ENCODE measurements at regions not wholly inside any gene's neighbourhood (a gene's known extent, or its start where the extent isn't known, plus 50 kb on each side); places are given as distances from the start of the nearest gene placed in this dataset.

GRCh38 chr18:76572518-76573247, 77.6 kb upstream of the ZNF516 start:
- no peak for DNase-seq (ENCODE audit: low spot score)

DNA sequence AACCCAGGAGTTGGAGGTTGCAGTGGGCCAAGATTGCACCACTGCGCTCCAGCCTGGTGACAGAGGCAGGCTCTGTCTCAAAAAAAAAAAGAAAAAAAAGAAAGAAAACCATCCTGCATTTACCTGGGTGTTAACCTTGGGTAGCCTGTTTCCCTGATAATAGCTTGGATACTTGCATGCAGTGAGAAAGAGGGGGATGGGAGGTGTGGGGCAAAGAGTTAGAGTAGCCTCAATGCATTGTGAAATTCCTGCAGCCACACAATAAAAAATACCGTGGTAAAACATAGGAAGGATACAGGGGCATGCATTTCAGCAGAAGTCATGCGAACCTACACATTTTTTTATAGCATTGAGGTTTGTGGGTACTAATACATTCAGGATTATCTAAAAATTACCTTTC, 76.6 kb upstream of the ZNF516 start:
- DNase-seq (ENCODE audit: low spot score), result no peak

DNA sequence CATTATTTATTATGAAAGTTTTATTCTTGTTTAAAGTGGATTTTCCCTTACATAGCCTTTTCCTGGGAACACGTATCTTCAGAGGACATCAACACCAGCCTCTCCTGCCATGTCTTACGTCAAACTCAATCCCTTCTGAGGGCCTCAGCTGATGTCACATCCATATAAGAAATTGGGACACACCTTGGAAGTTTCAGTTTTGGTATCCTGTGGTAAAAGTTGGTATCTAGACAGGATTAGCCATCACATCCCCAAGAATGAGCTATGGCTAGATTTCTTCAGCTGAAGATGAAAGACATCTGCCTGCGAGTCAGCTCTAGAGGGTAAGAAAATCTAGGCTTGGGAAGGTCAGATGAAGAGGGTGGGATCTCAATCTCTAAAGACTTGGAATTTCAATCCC, 75.8 kb upstream of the ZNF516 start:
- no peak for DNase-seq (ENCODE audit: low spot score)

DNA sequence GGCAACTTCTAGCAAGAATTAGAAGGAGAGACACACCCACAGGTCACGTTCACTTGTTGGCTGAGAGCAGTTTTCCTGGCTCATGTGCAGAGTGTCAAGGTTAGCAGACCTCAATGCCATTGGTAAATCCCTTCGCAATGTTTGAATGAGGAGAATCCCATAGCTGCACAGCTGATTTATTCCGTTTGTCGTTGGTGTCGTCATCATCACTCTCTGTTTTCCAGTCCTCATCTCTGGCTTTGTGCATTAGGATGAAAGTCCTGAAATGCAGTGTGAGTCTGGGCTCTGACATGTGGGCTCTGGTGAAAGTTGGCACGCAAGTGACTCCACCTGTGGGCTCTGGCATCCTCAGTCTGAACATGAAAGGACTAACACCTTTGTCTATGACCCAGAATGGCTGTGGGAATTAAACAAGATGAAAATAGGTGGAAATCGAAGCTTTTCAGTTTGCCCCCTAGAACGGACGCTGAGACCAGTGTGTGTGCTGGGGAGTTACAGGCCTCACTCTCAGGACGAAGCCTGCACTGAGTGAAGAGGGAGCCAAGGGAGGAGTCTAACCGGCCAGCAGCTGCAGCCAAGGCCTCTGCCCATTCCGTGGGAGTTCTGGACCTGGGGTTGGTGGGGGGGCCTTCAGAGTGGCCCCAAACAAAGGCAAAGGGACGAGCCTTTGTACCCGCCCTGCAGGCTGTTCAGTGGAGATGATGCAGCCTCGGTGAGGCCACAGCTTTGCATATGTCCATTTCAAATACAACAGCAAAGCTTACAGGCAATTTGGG, 74.8 kb upstream of the ZNF516 start:
- no peak for DNase-seq (ENCODE audit: low spot score)

- DNase-seq (ENCODE audit: low spot score), result no peak
These were observed 73.7 kb upstream of the ZNF516 start for GRCh38 chr18:76568731-76569130.

DNA sequence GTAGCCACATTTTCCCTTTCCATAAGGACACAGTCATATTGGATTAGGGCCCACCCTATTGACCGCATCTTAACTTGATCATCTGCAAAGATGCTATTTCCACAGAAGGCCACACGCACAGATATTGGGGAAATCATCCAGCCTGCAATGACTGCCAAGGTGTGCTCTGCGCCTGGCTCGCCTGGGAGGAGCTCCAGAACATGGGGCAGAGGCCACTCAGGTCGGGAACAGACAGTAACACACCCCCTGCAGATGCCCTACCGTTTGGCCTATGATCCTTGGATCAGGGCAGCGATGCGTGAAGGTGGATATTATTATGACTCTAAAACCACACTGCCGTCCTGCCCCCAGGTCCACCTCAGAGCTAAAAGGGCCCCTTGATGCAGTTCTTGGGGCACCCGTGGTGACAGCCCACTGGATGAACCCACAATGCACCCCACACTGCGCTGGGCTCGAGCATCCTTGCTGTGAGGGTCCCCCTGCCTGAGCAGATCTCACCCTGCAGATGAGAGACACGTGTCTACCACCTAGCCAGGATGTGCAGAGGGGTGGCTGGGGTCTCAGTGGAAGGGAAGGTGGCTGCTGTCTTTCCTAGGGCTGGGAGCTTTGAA, 72.9 kb upstream of the ZNF516 start:
- no peak for DNase-seq (ENCODE audit: low spot score)

- no peak for DNase-seq (ENCODE audit: low spot score)
These were observed 71.9 kb upstream of the ZNF516 start for GRCh38 chr18:76566987-76567386.

DNA sequence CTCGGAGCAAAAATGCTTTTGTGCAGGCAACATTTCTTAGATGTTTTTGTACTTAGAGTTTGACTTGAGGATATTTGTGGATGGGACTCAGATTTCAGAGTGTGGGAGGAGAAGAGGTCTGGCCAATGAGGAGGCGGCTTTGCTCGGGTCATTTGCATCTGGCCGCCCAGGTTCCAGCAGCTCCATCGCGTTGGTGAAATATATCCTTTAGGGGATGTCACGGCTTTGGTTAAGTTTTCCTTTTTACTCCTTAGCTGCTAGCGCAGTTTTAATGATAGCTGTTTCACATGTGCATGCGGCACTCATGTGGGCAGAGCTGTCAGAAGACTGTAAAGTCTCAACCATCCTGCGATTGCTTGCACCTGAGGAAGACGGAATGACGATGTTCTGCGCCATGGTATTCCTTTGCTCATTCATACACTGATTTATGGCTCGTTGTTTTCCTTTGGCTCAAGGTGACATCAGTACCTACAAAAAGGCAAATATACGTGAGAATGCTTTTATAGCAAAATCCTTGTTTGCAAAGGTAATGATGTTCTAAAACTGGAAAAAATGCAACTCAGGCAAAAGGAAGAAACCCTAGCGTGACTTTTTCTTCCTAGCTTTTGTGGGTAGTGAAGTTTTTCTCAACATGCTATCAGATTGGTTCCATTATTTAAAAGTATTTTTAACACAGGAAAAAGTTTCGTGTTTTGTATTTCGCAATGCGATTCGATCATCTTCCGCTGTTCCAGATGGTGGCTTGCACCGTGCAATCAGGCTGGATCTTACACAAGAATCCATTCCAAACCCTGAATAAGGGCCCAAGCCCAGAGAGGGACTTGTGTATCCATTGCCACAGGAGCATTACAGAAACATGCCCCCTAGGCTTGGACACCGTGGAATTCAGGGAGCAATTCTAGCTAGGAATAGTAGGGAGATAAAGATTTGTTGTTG, 70.5 kb upstream of the ZNF516 start:
- DNase-seq (ENCODE audit: low spot score), result peak; percentile 81

DNA sequence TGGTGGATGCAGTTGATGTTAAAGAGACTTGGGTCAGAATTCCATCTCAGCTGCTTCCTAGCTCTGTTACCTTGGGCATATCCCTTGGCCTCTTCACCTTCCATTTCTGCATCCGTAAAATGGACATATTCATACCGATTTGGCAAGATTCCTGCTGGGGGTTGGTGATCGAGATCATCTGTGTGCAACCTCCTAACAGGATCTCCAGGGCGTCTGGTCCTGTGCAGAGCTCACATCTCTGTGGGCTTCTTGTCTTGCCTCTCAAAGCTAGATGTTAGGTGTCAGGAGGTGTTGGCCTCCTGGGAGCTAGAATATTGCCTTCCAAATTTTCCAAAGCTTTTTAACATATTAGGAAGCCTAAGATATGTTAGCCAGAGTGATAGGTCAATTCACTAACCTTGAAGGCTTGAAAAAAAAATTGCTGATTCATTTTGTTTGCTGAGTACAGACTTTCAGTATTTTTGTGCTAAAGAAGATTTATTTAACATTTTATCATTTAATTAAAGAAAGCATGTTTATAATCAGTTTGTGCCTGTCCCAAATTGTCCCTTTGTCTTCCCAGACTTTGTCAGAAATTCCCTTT, 69.7 kb upstream of the ZNF516 start:
- DNase-seq (ENCODE audit: low spot score), result no peak

- peak; percentile 44 for DNase-seq (ENCODE audit: low spot score)
These were observed 69.1 kb upstream of the ZNF516 start for GRCh38 chr18:76564117-76564516.

- DNase-seq (ENCODE audit: low spot score), result no peak
These were observed 67.5 kb upstream of the ZNF516 start for GRCh38 chr18:76562286-76563122.

DNA sequence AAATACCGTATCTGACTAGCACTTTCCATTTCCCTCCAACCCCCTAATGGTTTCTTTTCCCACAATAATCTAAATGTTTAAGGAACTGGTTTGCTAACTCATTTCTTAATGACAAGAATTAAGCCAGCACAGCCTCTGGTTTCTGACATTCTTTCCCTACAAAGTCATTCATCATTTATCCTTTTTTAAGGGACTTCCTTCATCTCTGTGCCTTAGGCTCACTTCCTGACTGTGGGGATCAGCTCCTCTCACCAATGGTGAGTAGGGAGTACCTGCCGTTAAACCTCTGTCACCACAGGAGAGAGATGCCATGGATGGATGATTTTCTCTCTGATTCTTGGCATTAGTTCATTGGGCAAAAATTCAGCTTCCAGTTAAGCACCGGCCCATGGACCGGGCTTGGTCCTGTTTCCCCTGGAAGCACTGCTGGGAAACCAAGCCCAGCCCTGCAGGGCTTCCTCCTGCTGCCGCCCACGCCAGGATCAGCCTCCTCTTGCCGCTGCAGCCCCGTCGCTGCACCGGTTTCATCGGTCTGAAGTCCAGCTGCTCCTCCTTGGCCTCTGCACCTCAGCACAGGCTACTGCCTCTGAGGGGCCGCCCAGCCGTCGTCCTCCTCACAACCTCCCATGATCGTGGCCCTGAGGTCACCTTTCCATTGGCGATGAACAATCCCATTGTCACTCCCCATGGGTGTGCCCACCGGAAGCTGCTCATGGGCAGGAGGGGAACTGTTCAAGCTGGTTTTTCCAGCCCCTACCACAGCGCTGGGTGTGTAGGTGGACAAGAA, 64.0 kb upstream of the ZNF516 start:
- no peak for DNase-seq (ENCODE audit: low spot score)

- no peak for DNase-seq (ENCODE audit: low spot score)
These were observed 62.1 kb upstream of the ZNF516 start for GRCh38 chr18:76557026-76557575.

GRCh38 chr18:76554547-76555222, 59.6 kb upstream of the ZNF516 start:
- no peak for DNase-seq (ENCODE audit: low spot score)

DNA sequence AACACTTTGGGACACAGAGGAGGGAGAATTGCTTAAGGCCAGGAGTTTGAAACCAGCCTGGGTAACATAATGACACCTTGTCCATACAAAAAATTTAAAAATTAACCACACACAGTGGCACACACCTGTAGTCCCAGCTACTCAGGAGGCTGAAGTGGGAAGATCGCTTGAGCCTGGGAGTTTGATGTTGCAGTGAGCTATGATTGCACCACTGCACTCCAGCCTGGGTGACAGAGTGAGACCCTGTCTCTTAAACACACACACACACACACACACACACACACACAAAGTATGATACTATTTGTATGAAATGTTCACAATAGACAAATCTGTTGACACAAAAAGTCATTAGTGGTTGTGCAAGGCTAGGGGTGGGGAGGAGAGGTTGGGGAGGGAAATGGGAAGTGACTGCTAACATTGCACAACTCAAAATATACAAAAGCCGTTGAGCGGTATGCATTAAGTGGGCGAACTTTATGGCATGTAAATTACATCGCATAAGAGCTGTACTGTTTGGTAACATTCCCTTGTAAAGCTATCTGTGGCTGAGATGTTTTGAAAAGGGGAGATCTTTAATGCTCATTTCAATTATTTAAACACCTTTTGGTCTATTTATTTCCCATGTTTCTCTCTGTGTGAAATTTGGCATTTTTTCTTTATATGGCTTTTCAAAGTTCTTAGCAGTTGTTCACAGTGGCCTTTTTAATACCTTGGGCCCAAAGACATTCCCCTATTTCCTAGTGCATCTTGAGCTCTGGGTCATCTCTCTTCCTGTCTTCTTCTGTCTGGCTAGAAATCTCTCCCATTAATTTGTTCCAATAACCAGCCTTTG, 58.9 kb upstream of the ZNF516 start:
- no peak for DNase-seq (ENCODE audit: low spot score)

DNA sequence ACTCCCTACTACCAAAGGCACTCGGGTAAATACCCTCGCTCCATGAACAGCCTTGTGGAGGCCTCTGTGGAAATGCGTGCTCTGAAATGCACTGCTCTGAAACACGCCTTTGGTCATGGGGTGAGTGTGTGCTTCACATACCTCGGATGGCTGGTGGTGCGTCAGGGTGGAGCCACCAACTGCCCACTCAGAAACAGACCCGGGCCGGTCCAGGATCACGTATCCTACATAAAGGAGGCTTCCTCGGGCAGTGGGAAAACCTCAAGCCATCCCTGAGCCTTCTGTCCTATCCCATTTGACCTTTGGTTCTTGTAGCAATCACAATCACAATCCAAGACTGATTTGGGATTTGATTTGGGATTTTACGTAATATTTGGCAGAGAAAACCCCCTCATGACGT, 53.5 kb upstream of the ZNF516 start:
- DNase-seq (ENCODE audit: low spot score), result no peak

GRCh38 chr18:76547296-76547695, 52.3 kb upstream of the ZNF516 start:
- DNase-seq (ENCODE audit: low spot score), result no peak

GRCh38 chr18:76546436-76546835, 51.4 kb upstream of the ZNF516 start:
- DNase-seq (ENCODE audit: low spot score), result no peak

All from A172 (cell line).